SK-N-SH (cell line): ENCODE measurements at regions not wholly inside any gene's neighbourhood (a gene's known extent, or its start where the extent isn't known, plus 50 kb on each side); places are given as distances from the start of the nearest gene placed in this dataset.

ENCODE experiments used
- CTCF ChIA-PET: fragments of 300-600, 350-600 bp; formaldehyde crosslinking; extraction: SDS; loops from one replicate; lab custom pipeline; 2021; lab: Yijun Ruan, JAX
- POLR2A ChIA-PET: fragments of 350-600 bp; sonication (Branson Sonifier 250); formaldehyde crosslinking; extraction: SDS; loops from one replicate; lab custom pipeline; 2020; ENCODE audit warnings: antibody characterized with exemption, inconsistent platforms; lab: Yijun Ruan, JAX
- DNase-seq: peaks from one replicate; pipeline ENCODE4 v3.0.0; 2012
- H2AFZ ChIP-seq: fragments of 200-600 bp; sonication (generic); 2 replicates; pipeline ENCODE4 v1.8.1; 2016; ENCODE audit warnings: antibody characterized with exemption, mild to moderate bottlenecking, low read depth
- H3F3A ChIP-seq: fragments of 200-600 bp; sonication (generic); replicated peaks from 2 replicates; pipeline ENCODE3; 2016; ENCODE audit warnings: antibody characterized with exemption, mild to moderate bottlenecking; ENCODE audit not compliant: insufficient read depth
- H3K27ac ChIP-seq, 2 experiments: fragments of 200-500 bp in 1 of 2; fragments of 200-600 bp in 1 of 2; sonication (Bioruptor generic) in 1 of 2; sonication (generic), shearing (Covaris generic) in 1 of 2; 2 replicates each; pipeline versions ENCODE4 v1.5.1 to v1.6.1; 2014 to 2016; ENCODE audit warnings: low read depth in 2 of 2, inconsistent platforms in 1 of 2, low read length in 1 of 2, mild to moderate bottlenecking in 1 of 2, mixed read lengths in 1 of 2
- H3K27me3 ChIP-seq: fragments of 200-600 bp; sonication (generic), shearing (Covaris generic); 2 replicates; pipeline ENCODE4 v1.6.1; 2016; ENCODE audit warnings: mixed run types; ENCODE audit not compliant: insufficient read depth
- H3K36me3 ChIP-seq, 2 experiments: fragments of 200-500 bp in 1 of 2; fragments of 200-600 bp in 1 of 2; sonication (Bioruptor generic) in 1 of 2; sonication (generic) in 1 of 2; replicated peaks in 1 of 2; 2 replicates each; pipeline versions ENCODE3 to v1.5.1; 2014 to 2016; ENCODE audit warnings: low read length in 1 of 2, mild to moderate bottlenecking in 1 of 2; ENCODE audit not compliant: insufficient read depth in 2 of 2, control insufficient read depth in 1 of 2
- H3K4me1 ChIP-seq, 2 experiments: fragments of 200-500 bp in 1 of 2; fragments of 200-600 bp in 1 of 2; sonication (Bioruptor generic) in 1 of 2; sonication (generic), shearing (Covaris generic) in 1 of 2; 2 replicates each; pipeline versions ENCODE4 v1.5.1 to v1.6.1; 2014 to 2016; ENCODE audit warnings: low read depth in 1 of 2, low read length in 1 of 2, mixed run types in 1 of 2; ENCODE audit not compliant: insufficient read depth in 2 of 2, control insufficient read depth in 1 of 2
- H3K4me2 ChIP-seq: fragments of 200-600 bp; sonication (generic), shearing (Covaris generic); 2 replicates; pipeline ENCODE4 v1.6.1; 2017; ENCODE audit warnings: mixed run types
- H3K4me3 ChIP-seq, 2 experiments: fragments of 200-500 bp in 1 of 2; fragments of 200-600 bp in 1 of 2; sonication (Bioruptor generic) in 1 of 2; sonication (generic), shearing (Covaris generic) in 1 of 2; 2 replicates each; pipeline versions ENCODE4 v1.5.1 to v1.8.1; 2014 to 2016; ENCODE audit warnings: low read depth in 2 of 2, inconsistent platforms in 1 of 2, low read length in 1 of 2, mild to moderate bottlenecking in 1 of 2, mixed read lengths in 1 of 2, moderate library complexity in 1 of 2
- H3K79me2 ChIP-seq: fragments of 200-600 bp; sonication (generic); 2 replicates; pipeline ENCODE4 v1.8.1; 2017; ENCODE audit warnings: mild to moderate bottlenecking; ENCODE audit not compliant: insufficient read depth
- H3K9ac ChIP-seq: fragments of 200-600 bp; sonication (generic); 2 replicates; pipeline ENCODE4 v1.6.1; 2017; ENCODE audit warnings: mixed run types
- H3K9me2 ChIP-seq: fragments of 200-600 bp; sonication (generic); 2 replicates; pipeline ENCODE4 v1.6.1; 2017; ENCODE audit warnings: mixed run types
- H3K9me3 ChIP-seq: fragments of 200-600 bp; sonication (generic); 2 replicates; pipeline ENCODE4 v1.6.1; 2017; ENCODE audit warnings: mixed run types, mild to moderate bottlenecking, moderate library complexity
- H4K20me1 ChIP-seq: fragments of 200-600 bp; sonication (generic); 2 replicates; pipeline ENCODE4 v1.6.1; 2017; ENCODE audit warnings: mild to moderate bottlenecking, mixed run types; ENCODE audit not compliant: insufficient read depth
- CHD2 ChIP-seq: fragments of 150-350 bp; IDR thresholded peaks from 2 replicates; pipeline ENCODE4 v1.6.1; 2018; ENCODE audit warnings: low read length; ENCODE audit not compliant: partially characterized antibody
- ELF1 ChIP-seq: IDR thresholded peaks from 2 replicates; pipeline ENCODE4 v1.4.0; 2012
- EP300 ChIP-seq, 2 experiments: IDR thresholded peaks; 2 replicates each; pipeline versions ENCODE4 v1.4.0 to v1.6.1; 2012; ENCODE audit warnings: borderline replicate concordance in 1 of 2, low read depth in 1 of 2, low read length in 1 of 2
- FOXJ3 ChIP-seq: sonication (generic); formaldehyde crosslinking; IDR thresholded peaks from 2 replicates; pipeline ENCODE4 v1.5.1; 2020; ENCODE audit warnings: mild to moderate bottlenecking, missing genetic modification reagents
- FOXM1 ChIP-seq: IDR thresholded peaks from 2 replicates; pipeline ENCODE4 v1.4.0; 2012; ENCODE audit warnings: low read depth, mild to moderate bottlenecking
- JUND ChIP-seq: IDR thresholded peaks from 2 replicates; pipeline ENCODE4 v1.4.0; 2012
- MEF2A ChIP-seq: IDR thresholded peaks from 2 replicates; pipeline ENCODE4 v1.4.0; 2012; ENCODE audit warnings: low read depth, borderline replicate concordance
- NFIC ChIP-seq: IDR thresholded peaks from 2 replicates; pipeline ENCODE4 v1.4.0; 2012; ENCODE audit warnings: borderline replicate concordance
- POLR2AphosphoS5 ChIP-seq: IDR thresholded peaks from 2 replicates; pipeline ENCODE4 v1.6.1; 2012; ENCODE audit warnings: low read depth, low read length
- RFX5 ChIP-seq: IDR thresholded peaks from 2 replicates; pipeline ENCODE4 v1.6.1; 2012; ENCODE audit warnings: mild to moderate bottlenecking, improper control_type of control experiment, low read length
- TCF12 ChIP-seq: IDR thresholded peaks from 2 replicates; pipeline ENCODE4 v1.4.0; 2012
- WGBS: methylation state at CpG from one replicate; pipeline ENCODE4 v1.1.6; 2017; ENCODE audit warnings: low lambda C conversion rate; 5-methylcytosine and 5-hydroxymethylcytosine counted together
- TF ChIP-seq, protein P1 (sequence below): fragments of 200-600 bp; sonication (generic); IDR thresholded peaks from 2 replicates; pipeline ENCODE4 v1.6.1; 2017; ENCODE audit warnings: antibody characterized with exemption, mild to moderate bottlenecking, moderate library complexity
- TF ChIP-seq, protein P2 (sequence below): IDR thresholded peaks from 2 replicates; pipeline ENCODE4 v1.4.0; 2012; ENCODE audit warnings: low read depth
- TF ChIP-seq, protein P3 (sequence below): IDR thresholded peaks from 2 replicates; pipeline ENCODE4 v1.4.0; 2012; ENCODE audit warnings: low read depth, borderline replicate concordance
- TF ChIP-seq, protein P4 (sequence below): IDR thresholded peaks from 2 replicates; pipeline ENCODE4 v1.6.1; 2012; ENCODE audit warnings: mild to moderate bottlenecking, low read depth, low read length, moderate library complexity
- TF ChIP-seq, protein P5 (sequence below): fragments of 150-350 bp; IDR thresholded peaks from 2 replicates; pipeline ENCODE4 v1.6.1; 2017; ENCODE audit warnings: antibody characterized with exemption, low read length, low read depth, borderline replicate concordance

DNA sequence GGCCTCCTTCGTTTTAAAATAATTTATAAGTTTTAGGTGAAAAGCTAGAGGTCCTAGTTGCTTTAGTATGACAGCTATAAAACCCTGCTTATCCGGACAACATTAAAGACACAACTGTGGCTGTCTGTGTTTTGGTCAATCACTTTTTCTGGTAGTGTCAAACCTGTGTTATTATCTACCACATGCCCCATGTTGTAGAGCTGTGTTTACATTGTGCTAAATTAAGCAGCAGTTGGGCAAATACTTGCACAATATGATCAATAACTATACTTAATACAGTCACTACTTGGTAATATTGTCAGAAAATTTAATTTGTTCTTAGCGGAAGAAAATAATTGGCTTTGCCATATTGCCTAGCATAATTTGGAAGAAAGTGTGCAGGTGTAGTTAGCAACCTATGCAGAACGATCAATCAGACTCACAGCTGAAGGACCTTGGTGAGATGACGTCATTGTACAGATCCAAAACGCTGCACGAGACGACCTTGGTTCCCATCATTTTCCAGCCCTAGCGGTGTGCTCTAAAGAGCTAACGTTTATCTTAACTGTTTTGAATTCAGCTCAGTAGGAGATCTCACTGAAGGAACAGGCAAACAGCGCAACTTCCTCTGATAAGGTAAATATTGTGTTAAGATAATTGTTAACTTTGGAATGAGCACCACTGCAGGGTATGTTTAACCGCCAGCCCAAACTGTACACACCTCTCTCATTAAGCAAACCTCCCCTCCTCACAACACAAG, 476.6 kb downstream of the IRS2 start:
- H3K4me2 ChIP-seq = no peak overlapping the region
- TF ChIP-seq TCF12 (no peak), FOXJ3 (CRISPR knock-in tag) (no peak), EP300 (IDR thresholded peaks at IDR 0.05; ENCODE audit: borderline replicate concordance in 1 of 2, low read depth in 1 of 2, low read length in 1 of 2) (no peak), MEF2A (no peak), CHD2 (no peak), RFX5 (no peak), JUND (no peak)
- TF ChIP-seq, protein P1, sequence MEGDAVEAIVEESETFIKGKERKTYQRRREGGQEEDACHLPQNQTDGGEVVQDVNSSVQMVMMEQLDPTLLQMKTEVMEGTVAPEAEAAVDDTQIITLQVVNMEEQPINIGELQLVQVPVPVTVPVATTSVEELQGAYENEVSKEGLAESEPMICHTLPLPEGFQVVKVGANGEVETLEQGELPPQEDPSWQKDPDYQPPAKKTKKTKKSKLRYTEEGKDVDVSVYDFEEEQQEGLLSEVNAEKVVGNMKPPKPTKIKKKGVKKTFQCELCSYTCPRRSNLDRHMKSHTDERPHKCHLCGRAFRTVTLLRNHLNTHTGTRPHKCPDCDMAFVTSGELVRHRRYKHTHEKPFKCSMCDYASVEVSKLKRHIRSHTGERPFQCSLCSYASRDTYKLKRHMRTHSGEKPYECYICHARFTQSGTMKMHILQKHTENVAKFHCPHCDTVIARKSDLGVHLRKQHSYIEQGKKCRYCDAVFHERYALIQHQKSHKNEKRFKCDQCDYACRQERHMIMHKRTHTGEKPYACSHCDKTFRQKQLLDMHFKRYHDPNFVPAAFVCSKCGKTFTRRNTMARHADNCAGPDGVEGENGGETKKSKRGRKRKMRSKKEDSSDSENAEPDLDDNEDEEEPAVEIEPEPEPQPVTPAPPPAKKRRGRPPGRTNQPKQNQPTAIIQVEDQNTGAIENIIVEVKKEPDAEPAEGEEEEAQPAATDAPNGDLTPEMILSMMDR = no peak
- TF ChIP-seq, protein P2, sequence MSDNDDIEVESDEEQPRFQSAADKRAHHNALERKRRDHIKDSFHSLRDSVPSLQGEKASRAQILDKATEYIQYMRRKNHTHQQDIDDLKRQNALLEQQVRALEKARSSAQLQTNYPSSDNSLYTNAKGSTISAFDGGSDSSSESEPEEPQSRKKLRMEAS = no peak

DNA sequence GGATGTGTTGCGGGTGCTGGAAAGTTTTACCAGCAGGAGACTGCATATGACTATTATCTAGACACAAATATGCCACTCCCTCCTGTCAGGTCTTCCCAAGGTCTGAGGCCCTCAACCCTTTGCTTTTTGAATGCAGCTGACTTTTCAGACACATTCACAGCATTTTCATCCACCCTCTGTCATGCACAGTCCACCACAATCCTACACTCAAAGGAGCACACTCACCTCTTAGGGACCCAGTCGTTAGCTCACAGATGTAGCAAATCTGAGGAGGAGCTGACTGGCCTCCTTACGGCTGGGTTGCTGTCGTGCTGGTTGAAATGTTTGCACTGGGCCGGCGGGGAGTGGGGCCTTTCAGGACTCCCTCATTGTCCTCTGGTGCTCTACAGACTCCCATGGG, 479.4 kb downstream of the IRS2 start:
- no peak overlapping the region for H3K27ac ChIP-seq
- H3K9me3 ChIP-seq = no peaks in the 10 kb centered on the region
- H3K9ac ChIP-seq = no peak overlapping the region
- H3K4me1 ChIP-seq = peaks cover 0 to 1% of the 10 kb centered on the region in 2 experiments; a peak in 2 of 4 replicates
- H3K4me2 ChIP-seq = no peak overlapping the region
- H3K27me3 ChIP-seq = no peaks in the 10 kb centered on the region
- H3K4me3 ChIP-seq = no peak overlapping the region
- H2AFZ ChIP-seq = no peak overlapping the region
- no peaks in the 10 kb centered on the region for H3F3A ChIP-seq
- WGBS = 87% methylated on average over 6 of the region's 6 CpGs
- DNase-seq = no peak
- POLR2A ChIA-PET = no interaction called here
- H3K9me2 ChIP-seq = no peaks in the 10 kb centered on the region
- H4K20me1 ChIP-seq = no peaks in the 10 kb centered on the region
- H3K36me3 ChIP-seq = no peaks in the 10 kb centered on the region
- H3K79me2 ChIP-seq = no peaks in the 10 kb centered on the region
- CTCF ChIA-PET = no interaction called here
- TF ChIP-seq, protein P2 = no peak
- TF ChIP-seq EP300 (IDR thresholded peaks at IDR 0.05; ENCODE audit: borderline replicate concordance in 1 of 2, low read depth in 1 of 2, low read length in 1 of 2) = no peak
- TF ChIP-seq ELF1 = no peak
- TF ChIP-seq, protein P3, sequence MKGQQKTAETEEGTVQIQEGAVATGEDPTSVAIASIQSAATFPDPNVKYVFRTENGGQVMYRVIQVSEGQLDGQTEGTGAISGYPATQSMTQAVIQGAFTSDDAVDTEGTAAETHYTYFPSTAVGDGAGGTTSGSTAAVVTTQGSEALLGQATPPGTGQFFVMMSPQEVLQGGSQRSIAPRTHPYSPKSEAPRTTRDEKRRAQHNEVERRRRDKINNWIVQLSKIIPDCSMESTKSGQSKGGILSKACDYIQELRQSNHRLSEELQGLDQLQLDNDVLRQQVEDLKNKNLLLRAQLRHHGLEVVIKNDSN = no peak
- TF ChIP-seq, protein P4, sequence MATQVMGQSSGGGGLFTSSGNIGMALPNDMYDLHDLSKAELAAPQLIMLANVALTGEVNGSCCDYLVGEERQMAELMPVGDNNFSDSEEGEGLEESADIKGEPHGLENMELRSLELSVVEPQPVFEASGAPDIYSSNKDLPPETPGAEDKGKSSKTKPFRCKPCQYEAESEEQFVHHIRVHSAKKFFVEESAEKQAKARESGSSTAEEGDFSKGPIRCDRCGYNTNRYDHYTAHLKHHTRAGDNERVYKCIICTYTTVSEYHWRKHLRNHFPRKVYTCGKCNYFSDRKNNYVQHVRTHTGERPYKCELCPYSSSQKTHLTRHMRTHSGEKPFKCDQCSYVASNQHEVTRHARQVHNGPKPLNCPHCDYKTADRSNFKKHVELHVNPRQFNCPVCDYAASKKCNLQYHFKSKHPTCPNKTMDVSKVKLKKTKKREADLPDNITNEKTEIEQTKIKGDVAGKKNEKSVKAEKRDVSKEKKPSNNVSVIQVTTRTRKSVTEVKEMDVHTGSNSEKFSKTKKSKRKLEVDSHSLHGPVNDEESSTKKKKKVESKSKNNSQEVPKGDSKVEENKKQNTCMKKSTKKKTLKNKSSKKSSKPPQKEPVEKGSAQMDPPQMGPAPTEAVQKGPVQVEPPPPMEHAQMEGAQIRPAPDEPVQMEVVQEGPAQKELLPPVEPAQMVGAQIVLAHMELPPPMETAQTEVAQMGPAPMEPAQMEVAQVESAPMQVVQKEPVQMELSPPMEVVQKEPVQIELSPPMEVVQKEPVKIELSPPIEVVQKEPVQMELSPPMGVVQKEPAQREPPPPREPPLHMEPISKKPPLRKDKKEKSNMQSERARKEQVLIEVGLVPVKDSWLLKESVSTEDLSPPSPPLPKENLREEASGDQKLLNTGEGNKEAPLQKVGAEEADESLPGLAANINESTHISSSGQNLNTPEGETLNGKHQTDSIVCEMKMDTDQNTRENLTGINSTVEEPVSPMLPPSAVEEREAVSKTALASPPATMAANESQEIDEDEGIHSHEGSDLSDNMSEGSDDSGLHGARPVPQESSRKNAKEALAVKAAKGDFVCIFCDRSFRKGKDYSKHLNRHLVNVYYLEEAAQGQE = no peak
- TF ChIP-seq CHD2 = no peak
- TF ChIP-seq, protein P5, sequence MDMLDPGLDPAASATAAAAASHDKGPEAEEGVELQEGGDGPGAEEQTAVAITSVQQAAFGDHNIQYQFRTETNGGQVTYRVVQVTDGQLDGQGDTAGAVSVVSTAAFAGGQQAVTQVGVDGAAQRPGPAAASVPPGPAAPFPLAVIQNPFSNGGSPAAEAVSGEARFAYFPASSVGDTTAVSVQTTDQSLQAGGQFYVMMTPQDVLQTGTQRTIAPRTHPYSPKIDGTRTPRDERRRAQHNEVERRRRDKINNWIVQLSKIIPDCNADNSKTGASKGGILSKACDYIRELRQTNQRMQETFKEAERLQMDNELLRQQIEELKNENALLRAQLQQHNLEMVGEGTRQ = no peak
- TF ChIP-seq NFIC = no peak
- TF ChIP-seq POLR2AphosphoS5 = no peak
- no peak for TF ChIP-seq FOXM1
- TF ChIP-seq, protein P1 = no peak

More for the DNA sequence above, 476.6 kb downstream of the IRS2 start:
- no peak overlapping the region for H2AFZ ChIP-seq
- no peaks in the 10 kb centered on the region for H4K20me1 ChIP-seq
- H3K79me2 ChIP-seq = no peaks in the 10 kb centered on the region
- no peak overlapping the region for H3K9ac ChIP-seq
- CTCF ChIA-PET = interaction anchor here (0.8 kb wide), 1 partner anchor 37 kb away, joined by 3 read pairs; no protein-coding TSS in a partner anchor
- H3K36me3 ChIP-seq = no peaks in the 10 kb centered on the region
- H3K4me1 ChIP-seq = no peaks in the 10 kb centered on the region
- POLR2A ChIA-PET = no interaction called here
- no peaks in the 10 kb centered on the region for H3K9me3 ChIP-seq
- H3K9me2 ChIP-seq = no peaks in the 10 kb centered on the region
- H3K27me3 ChIP-seq = no peaks in the 10 kb centered on the region
- H3K4me3 ChIP-seq = no peak overlapping the region
- no peaks in the 10 kb centered on the region for H3F3A ChIP-seq
- H3K27ac ChIP-seq = no peak overlapping the region
- no peak for DNase-seq
- 78% methylated on average over 12 of the region's 12 CpGs for WGBS
